ENCODE measurements at regions not wholly inside any gene's neighbourhood (a gene's known extent, or its start where the extent isn't known, plus 50 kb on each side); places are given as distances from the start of the nearest gene placed in this dataset.

DNA sequence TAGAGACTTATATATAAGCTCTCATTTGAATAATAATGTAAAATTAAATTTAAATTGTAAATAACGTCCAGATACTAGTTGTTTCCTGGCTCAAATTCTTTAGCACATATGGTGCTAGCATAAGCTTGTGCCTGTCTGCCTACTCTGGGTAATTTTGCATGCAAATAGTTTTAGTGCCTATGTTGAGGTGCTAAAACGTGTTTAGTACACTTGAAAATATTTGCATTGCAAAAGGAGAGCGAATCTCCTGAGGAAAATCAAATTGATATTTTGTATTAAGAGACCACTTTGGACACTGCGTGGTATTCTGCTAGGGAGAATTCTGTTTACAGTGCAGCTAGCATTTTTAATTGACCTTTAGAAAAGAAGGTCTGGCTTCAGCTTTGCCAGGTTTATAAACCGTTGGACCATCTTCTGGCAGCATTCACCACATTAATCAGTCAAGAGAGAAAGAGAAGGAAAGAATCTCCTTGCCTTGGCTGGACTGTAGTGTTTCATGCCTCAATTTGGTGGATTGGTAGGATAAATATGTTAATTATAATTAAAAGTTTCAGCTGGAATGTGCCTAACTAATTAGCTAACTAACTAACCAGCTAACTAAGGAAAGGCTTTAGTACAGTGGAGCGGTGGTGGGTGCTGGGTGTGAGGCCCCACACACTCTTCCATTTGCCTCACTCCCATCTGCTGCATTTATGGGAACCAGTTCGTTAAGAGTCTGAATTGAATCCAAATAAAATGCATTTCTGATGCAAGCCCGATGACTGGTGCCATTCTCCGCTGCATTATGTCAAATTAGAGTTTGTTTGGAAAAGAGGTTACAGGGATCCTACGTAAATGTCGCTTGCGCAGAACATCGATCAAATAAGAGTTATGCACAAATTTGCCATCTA is 150.1 kb upstream of the MPDZ start:
- TF ChIP-seq, protein P1, sequence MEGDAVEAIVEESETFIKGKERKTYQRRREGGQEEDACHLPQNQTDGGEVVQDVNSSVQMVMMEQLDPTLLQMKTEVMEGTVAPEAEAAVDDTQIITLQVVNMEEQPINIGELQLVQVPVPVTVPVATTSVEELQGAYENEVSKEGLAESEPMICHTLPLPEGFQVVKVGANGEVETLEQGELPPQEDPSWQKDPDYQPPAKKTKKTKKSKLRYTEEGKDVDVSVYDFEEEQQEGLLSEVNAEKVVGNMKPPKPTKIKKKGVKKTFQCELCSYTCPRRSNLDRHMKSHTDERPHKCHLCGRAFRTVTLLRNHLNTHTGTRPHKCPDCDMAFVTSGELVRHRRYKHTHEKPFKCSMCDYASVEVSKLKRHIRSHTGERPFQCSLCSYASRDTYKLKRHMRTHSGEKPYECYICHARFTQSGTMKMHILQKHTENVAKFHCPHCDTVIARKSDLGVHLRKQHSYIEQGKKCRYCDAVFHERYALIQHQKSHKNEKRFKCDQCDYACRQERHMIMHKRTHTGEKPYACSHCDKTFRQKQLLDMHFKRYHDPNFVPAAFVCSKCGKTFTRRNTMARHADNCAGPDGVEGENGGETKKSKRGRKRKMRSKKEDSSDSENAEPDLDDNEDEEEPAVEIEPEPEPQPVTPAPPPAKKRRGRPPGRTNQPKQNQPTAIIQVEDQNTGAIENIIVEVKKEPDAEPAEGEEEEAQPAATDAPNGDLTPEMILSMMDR (conservative IDR thresholded peaks at IDR 0.05; ENCODE audit: low read depth in 2 of 2) = no peak
- no peak for TF ChIP-seq JUNB (IDR thresholded peaks at IDR 0.05; ENCODE audit: unreplicated experiment)
- TF ChIP-seq, protein P2, sequence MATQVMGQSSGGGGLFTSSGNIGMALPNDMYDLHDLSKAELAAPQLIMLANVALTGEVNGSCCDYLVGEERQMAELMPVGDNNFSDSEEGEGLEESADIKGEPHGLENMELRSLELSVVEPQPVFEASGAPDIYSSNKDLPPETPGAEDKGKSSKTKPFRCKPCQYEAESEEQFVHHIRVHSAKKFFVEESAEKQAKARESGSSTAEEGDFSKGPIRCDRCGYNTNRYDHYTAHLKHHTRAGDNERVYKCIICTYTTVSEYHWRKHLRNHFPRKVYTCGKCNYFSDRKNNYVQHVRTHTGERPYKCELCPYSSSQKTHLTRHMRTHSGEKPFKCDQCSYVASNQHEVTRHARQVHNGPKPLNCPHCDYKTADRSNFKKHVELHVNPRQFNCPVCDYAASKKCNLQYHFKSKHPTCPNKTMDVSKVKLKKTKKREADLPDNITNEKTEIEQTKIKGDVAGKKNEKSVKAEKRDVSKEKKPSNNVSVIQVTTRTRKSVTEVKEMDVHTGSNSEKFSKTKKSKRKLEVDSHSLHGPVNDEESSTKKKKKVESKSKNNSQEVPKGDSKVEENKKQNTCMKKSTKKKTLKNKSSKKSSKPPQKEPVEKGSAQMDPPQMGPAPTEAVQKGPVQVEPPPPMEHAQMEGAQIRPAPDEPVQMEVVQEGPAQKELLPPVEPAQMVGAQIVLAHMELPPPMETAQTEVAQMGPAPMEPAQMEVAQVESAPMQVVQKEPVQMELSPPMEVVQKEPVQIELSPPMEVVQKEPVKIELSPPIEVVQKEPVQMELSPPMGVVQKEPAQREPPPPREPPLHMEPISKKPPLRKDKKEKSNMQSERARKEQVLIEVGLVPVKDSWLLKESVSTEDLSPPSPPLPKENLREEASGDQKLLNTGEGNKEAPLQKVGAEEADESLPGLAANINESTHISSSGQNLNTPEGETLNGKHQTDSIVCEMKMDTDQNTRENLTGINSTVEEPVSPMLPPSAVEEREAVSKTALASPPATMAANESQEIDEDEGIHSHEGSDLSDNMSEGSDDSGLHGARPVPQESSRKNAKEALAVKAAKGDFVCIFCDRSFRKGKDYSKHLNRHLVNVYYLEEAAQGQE (IDR thresholded peaks at IDR 0.05; ENCODE audit: unreplicated experiment) = no peak

Measured in GM23338 (cell line).